Fibroblast of pulmonary artery (primary cell): ENCODE measurements at regions not wholly inside any gene's neighbourhood (a gene's known extent, or its start where the extent isn't known, plus 50 kb on each side); places are given as distances from the start of the nearest gene placed in this dataset.

Source experiments
- DNase-seq: peaks from one replicate; pipeline ENCODE4 v3.0.0-alpha.2; 2010; ENCODE audit warnings: low read depth
- H3K4me3 ChIP-seq: replicated peaks from 2 replicates; pipeline ENCODE4 v1.5.1; 2011; ENCODE audit warnings: low read depth, mild to moderate bottlenecking, control low read depth, low read length, moderate library complexity
- CTCF ChIP-seq: IDR thresholded peaks from 2 replicates; pipeline ENCODE4 v1.5.1; 2011; ENCODE audit warnings: mild to moderate bottlenecking, control low read depth, low read length, inconsistent platforms; ENCODE audit errors: missing control alignments

- TF ChIP-seq CTCF, result no peak
- DNase-seq, result no peak
- no peak overlapping the region for H3K4me3 ChIP-seq
Measured at GRCh38 chr3:146830231-146830630, 225.1 kb upstream of the PLSCR5 start.

GRCh38 chr3:146827836-146828235 is 222.7 kb upstream of the PLSCR5 start:
- TF ChIP-seq CTCF, result no peak
- no peak for DNase-seq
- H3K4me3 ChIP-seq, result no peak overlapping the region

- H3K4me3 ChIP-seq, result no peak overlapping the region
- no peak for TF ChIP-seq CTCF
- DNase-seq, result no peak
Measured at GRCh38 chr3:146823622-146824021, 218.5 kb upstream of the PLSCR5 start.

DNA sequence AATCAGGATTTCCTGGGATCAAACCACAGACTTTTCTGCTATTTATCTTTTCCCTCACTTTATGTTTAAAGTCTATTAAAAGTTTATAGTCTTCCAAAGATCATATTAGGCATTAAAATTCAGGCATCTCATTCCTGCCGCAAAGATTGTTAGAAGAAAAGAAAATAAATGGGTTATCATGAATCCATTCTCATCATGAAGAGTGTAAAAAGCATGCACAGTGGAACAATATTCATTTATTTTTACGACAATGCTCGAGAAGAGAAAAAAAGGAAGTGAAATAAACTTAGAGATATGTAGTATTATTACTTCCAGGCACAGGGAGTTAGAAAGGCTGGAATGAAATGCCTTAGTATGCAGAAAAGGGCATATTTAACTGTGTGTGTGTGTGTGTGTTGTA is 213.7 kb upstream of the PLSCR5 start:
- no peak overlapping the region for H3K4me3 ChIP-seq
- no peak for TF ChIP-seq CTCF
- DNase-seq, result no peak

DNA sequence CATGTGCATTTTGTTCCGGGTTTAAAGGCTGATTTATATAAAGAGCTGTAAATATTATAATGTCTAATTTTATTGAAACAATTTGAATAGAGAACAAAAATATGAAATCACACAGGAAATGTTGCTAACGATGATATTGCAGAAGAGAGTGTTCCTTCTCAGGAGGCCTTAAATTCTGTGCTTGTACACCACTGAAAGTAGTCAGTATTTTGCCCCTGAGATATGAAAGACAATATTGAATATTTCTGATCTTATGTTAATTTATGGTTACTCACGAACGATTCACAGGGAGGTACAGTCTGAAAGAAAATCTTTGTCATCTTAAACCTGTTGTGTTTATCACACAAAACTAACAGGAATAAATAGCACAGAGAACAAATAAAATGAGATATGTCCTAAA is 213.2 kb upstream of the PLSCR5 start:
- DNase-seq, result no peak
- TF ChIP-seq CTCF, result no peak
- no peak overlapping the region for H3K4me3 ChIP-seq

DNA sequence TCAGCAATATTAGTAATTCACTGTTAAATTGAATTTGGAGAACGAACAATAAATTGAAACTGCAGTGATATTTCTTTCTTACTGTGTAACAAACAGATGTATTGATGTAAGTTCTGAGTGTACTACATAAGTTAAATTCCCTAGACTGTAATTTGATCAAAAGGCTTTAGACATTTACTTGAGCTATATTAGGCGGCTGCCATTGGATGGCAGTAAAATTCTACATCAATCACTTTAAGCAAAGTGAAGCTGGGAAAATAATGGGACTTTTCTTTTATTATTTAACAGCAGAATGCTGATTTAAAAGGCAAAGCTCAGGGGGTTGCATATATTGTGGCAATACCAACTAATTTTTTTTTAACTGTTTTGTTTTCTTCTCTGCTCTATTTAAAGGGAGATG is 212.6 kb upstream of the PLSCR5 start:
- no peak overlapping the region for H3K4me3 ChIP-seq
- TF ChIP-seq CTCF, result peak; percentile 21
- DNase-seq, result peak; percentile 45

DNA sequence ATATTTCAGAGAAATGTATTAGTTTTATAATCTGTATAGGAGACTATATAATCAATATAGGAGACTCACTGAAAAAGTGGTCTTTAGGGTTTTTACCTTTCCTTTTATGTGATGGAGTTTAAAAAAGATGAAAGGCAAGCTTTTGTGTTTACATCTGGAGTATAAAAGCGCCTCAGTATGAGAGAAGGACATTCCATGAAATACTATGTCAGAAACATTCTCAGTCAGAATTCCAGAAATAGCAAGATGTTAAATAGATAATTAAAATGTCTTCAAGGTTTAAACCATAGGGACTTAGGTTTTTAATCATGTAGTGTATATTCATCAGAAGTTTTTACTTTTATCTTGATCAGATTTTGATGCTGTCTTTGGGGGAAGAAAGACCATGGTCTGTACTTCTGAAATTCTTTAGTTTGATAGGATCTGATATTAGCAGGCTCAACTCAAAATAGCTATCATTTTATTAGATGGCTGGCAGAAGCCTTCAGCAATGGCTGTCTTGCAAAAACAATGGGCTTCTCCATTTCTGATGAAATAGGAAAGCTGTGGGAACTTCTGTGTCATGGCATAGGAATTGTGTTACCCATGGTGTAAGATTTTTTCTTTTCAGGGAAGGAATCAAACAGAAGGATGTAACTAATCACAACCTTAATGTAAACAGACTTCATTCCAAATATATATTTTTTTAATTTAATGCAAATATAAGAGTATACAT is 209.6 kb upstream of the PLSCR5 start:
- DNase-seq, result peak; percentile 65
- no peak overlapping the region for H3K4me3 ChIP-seq
- no peak for TF ChIP-seq CTCF
